ENCODE measurements at regions not wholly inside any gene's neighbourhood (a gene's known extent, or its start where the extent isn't known, plus 50 kb on each side); places are given as distances from the start of the nearest gene placed in this dataset.

DNA sequence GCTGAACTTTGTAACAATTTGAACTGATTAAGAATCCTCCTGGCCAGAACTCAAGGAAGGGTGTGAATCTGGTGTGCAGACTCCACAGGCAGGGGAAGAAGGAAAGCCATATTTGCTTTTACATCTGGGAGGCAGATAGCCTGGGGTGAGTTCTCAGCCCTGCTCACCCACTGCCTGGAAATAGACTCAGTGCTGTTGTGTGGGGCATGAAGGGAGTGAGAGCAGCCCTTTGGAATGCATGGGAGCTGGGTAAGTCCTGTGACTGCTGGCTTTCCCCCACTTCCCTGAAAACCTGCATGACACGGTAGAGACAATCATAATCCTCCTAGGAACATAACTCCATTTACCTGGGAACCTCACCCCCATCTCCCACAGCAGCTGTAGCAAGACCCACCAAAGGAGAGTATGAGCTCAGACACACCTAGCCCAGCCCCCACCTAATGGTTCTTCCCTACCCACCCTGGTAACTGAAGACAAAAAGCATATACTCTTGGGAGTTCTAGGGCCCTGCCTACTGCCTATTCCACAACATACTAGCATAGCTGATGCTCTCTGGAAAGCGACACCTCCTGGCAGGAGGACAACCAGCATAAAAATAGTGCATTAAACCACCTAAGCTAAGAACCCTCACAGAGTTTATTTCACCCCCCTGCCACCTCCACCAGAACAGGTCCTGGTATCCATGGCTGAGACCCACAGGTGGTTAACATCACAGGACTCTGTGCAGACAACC is 59.3 kb upstream of the UBQLN2 start:
- TF ChIP-seq EZH2 (IDR thresholded peaks at IDR 0.05; ENCODE audit: insufficient read depth, poor library complexity, severe bottlenecking) (no peak), EZH2phosphoT487 (IDR thresholded peaks at IDR 0.05; ENCODE audit: insufficient read depth, low read depth) (no peak)

Data from GM23248 (cell line).